HL-60 (cell line): ENCODE measurements at regions not wholly inside any gene's neighbourhood (a gene's known extent, or its start where the extent isn't known, plus 50 kb on each side); places are given as distances from the start of the nearest gene placed in this dataset.

Source experiments
- GABPA ChIP-seq: IDR thresholded peaks from 2 replicates; pipeline ENCODE4 v1.6.1; 2012; ENCODE audit warnings: low read depth
- TF ChIP-seq, protein P1 (sequence below): IDR thresholded peaks from one replicate; pipeline ENCODE4 v1.5.1; 2011; ENCODE audit warnings: low read length, control low read depth, inconsistent platforms; ENCODE audit not compliant: insufficient read depth

DNA sequence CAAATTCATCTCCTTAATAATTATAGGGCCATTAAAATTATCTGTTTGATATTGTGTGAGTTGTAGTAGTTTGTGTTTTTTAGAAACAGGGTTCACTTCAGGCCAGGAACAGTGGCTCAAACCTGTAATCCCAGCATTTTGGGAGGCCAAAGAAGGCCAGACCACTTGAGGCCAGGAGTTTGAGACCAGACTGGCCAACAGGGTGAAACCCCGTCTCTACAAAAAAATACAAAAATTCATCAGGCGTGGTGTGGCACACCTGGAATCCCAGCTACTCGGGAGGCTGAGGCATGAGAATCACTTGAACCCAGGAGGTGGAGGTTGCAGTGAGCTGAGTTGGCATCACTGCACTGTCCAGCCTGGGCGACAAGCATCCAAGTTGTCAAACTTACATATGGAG is 57.0 kb downstream of the IARS1 start:
- TF ChIP-seq, protein P1, sequence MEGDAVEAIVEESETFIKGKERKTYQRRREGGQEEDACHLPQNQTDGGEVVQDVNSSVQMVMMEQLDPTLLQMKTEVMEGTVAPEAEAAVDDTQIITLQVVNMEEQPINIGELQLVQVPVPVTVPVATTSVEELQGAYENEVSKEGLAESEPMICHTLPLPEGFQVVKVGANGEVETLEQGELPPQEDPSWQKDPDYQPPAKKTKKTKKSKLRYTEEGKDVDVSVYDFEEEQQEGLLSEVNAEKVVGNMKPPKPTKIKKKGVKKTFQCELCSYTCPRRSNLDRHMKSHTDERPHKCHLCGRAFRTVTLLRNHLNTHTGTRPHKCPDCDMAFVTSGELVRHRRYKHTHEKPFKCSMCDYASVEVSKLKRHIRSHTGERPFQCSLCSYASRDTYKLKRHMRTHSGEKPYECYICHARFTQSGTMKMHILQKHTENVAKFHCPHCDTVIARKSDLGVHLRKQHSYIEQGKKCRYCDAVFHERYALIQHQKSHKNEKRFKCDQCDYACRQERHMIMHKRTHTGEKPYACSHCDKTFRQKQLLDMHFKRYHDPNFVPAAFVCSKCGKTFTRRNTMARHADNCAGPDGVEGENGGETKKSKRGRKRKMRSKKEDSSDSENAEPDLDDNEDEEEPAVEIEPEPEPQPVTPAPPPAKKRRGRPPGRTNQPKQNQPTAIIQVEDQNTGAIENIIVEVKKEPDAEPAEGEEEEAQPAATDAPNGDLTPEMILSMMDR, result no peak
- TF ChIP-seq GABPA, result no peak
